Ascending aorta (tissue), 2 donors: ENCODE measurements at regions not wholly inside any gene's neighbourhood (a gene's known extent, or its start where the extent isn't known, plus 50 kb on each side); places are given as distances from the start of the nearest gene placed in this dataset.

Experiments
- DNase-seq, 2 donors: peaks; one replicate each; pipeline ENCODE4 v3.0.0-alpha.2; 2019; ENCODE audit warnings: low spot score in 2 of 2
- H3K27ac ChIP-seq, 2 donors: fragments of 200-600 bp; sonication (generic); one replicate each; pipeline ENCODE4 v1.5.1; 2016 to 2017; ENCODE audit warnings: mild to moderate bottlenecking in 1 of 2
- H3K27me3 ChIP-seq: fragments of 200-600 bp; sonication (generic); one replicate; pipeline ENCODE4 v1.5.1; 2017
- H3K36me3 ChIP-seq, 2 donors: fragments of 200-600 bp; sonication (generic); one replicate each; pipeline ENCODE4 v1.5.1; 2016
- H3K4me1 ChIP-seq, 2 donors: fragments of 200-600 bp; sonication (generic); one replicate each; pipeline ENCODE4 v1.5.1; 2016 to 2017; ENCODE audit warnings: mild to moderate bottlenecking in 1 of 2
- H3K4me3 ChIP-seq, 2 donors: fragments of 200-600 bp; sonication (generic); one replicate each; pipeline ENCODE4 v1.5.1; 2016 to 2017; ENCODE audit warnings: mild to moderate bottlenecking in 1 of 2
- H3K9me3 ChIP-seq, 2 donors: fragments of 200-600 bp; sonication (generic); one replicate each; pipeline ENCODE4 v1.5.1; 2016
- intact Hi-C: fragments of 100-400 bp; cut with DNase I; formaldehyde crosslinking; loops from one replicate; pipeline ENCODE4 v1.15.1; 2023
- TF ChIP-seq, protein P1 (sequence below), 3 experiments: fragments of 200-600 bp in 2 of 3; fragments of 450-650 bp in 1 of 3; sonication (generic) in 2 of 3; IDR thresholded peaks; one replicate each; pipeline ENCODE4 v1.5.1; 2016 to 2019; ENCODE audit warnings: antibody characterized with exemption in 3 of 3, mild to moderate bottlenecking in 1 of 3, moderate library complexity in 1 of 3

DNA sequence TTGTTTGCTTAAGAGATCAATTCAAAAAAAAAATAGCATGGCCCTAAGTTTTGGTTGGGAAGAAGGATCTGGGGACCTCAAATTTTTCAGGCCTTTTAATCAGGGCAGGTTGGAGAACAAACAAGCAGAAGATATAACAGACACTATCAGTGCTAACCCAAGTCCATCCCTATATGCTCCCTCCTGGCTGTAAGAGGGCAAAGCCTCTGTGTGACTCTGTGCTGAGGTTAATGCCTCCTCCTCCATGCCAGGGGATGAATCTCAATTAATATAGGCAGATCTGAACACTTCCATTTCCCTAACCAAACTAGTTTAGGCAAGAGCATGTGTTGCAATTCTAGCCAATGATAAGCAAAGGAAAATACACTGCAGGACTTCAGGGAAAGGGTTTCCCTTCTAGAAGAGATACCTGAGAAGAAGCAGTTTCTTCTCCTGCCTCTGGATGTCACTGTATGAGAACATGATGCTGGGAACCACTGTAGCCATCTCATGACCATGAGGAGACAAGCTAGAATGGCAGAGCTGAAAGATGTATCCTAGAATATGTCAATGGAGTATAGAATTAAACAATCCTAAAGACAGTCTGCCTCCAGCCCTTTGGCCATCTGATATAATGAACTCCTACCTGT, 76.0 kb downstream of the CHD9NB start:
- TF ChIP-seq, protein P1, sequence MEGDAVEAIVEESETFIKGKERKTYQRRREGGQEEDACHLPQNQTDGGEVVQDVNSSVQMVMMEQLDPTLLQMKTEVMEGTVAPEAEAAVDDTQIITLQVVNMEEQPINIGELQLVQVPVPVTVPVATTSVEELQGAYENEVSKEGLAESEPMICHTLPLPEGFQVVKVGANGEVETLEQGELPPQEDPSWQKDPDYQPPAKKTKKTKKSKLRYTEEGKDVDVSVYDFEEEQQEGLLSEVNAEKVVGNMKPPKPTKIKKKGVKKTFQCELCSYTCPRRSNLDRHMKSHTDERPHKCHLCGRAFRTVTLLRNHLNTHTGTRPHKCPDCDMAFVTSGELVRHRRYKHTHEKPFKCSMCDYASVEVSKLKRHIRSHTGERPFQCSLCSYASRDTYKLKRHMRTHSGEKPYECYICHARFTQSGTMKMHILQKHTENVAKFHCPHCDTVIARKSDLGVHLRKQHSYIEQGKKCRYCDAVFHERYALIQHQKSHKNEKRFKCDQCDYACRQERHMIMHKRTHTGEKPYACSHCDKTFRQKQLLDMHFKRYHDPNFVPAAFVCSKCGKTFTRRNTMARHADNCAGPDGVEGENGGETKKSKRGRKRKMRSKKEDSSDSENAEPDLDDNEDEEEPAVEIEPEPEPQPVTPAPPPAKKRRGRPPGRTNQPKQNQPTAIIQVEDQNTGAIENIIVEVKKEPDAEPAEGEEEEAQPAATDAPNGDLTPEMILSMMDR (IDR thresholded peaks at IDR 0.05), result peak; percentile 8 to 37 (median 13)
- no peaks in the 10 kb centered on the region for H3K9me3 ChIP-seq
- H3K27me3 ChIP-seq, result no peaks in the 10 kb centered on the region
- H3K4me3 ChIP-seq, result no peak overlapping the region
- H3K4me1 ChIP-seq, result no peaks in the 10 kb centered on the region
- intact Hi-C loops, result no loop called here
- no peaks in the 10 kb centered on the region for H3K36me3 ChIP-seq
- no peak for DNase-seq
- H3K27ac ChIP-seq, result no peak overlapping the region

DNA sequence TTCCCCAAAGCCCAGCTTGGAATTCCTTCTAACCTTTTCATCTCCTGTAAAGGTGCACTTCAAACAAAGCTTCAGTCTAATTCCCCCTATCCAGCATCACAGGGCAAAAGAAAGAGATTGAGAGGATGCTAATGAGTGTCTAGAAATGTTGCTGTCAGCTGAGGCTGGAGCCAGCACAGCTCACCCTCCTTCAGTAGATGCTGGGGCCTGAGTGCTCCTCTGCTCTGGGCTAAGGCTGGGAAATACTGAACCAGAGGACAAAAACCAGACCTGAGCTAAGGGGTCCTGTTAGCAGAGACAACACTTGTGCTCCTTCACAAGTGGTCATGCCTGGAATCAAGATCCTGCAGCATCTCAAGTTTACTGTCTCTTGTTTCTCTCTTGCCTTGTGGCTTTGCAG, 85.0 kb downstream of the CHD9NB start:
- Histone ChIP-seq H3K27ac (no peak overlapping the region), H3K4me3 (no peak overlapping the region), H3K4me1 (no peaks in the 10 kb centered on the region), H3K27me3 (no peaks in the 10 kb centered on the region), H3K36me3 (no peaks in the 10 kb centered on the region), H3K9me3 (no peaks in the 10 kb centered on the region)
- TF ChIP-seq, protein P1 (IDR thresholded peaks at IDR 0.05), result no peak
- no peak for DNase-seq
- intact Hi-C loops, result no loop called here

DNA sequence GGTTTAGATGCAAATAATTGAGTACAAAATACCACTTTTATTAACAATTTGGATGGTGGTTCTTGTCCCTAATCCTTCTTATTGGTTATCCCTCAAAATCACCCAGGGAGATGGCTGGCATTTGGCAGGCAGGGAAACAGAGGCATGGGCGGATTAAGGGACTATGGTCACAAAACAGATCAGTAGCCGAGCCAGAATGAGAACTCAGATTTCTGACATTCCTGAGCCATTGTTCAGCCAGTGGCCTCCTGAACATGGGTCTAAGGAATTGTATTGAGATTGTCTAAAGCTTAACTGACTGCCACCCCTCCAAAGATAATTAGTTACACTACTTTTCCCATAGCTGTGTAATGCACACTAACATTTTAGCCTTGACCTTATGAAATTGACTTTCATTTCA, 88.4 kb downstream of the CHD9NB start:
- TF ChIP-seq, protein P1 (IDR thresholded peaks at IDR 0.05), result no peak
- no peak overlapping the region for H3K27ac ChIP-seq
- H3K9me3 ChIP-seq, result no peaks in the 10 kb centered on the region
- no peaks in the 10 kb centered on the region for H3K27me3 ChIP-seq
- H3K4me3 ChIP-seq, result no peak overlapping the region
- no peak for DNase-seq
- H3K36me3 ChIP-seq, result no peaks in the 10 kb centered on the region
- intact Hi-C loops, result no loop called here
- H3K4me1 ChIP-seq, result no peaks in the 10 kb centered on the region

DNA sequence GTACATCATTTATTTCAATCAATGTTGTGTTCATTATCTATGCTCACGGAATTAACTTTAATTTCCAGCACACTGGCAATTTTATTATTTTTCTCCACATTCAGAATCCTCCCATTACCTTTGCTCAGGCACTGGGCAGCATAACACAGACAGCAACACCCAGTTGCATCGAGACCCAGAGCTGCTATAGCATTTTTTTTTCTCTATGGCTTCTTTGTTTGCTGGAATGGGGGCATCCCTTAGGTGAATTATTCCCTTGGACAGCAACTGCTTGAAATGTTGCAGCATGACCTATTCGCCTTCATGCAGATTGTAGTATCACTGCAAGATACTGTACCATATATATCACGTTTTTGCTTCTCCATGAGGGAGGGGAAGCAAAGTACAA, 88.8 kb downstream of the CHD9NB start:
- intact Hi-C loops, result no loop called here
- Histone ChIP-seq H3K36me3 (no peaks in the 10 kb centered on the region), H3K4me3 (no peak overlapping the region), H3K9me3 (no peaks in the 10 kb centered on the region), H3K4me1 (no peaks in the 10 kb centered on the region), H3K27ac (no peak overlapping the region), H3K27me3 (no peaks in the 10 kb centered on the region)
- DNase-seq, result no peak
- TF ChIP-seq, protein P1 (IDR thresholded peaks at IDR 0.05), result no peak

DNA sequence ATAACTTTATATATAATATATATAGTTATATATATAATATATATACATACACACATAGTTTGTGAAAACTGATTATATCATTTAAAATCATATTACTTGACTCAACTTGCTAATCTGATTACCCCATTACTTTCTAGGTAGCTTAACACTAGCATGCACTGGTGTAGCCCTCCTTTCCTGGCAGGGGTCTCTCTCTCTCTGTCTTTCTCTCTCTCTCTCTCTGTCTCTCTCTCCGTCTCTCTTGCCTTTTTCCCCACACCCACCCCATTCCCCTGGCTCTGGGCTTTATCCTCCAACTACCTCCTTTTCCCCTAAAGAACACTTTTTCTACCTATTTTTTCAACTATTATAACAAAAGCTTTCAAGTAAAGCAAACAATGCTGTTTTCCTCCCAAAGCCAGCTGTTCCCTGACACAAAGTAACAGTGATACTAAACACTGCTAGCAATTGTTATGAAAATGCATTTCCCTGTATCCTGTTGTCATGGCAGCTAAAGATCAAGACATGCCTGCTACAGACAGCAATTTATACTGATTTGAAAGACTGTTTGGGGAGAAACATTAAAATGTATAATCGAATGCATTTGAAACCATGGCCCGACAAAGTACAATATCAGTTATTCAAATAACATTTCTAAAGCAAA, 89.4 kb downstream of the CHD9NB start:
- Histone ChIP-seq H3K9me3 (no peaks in the 10 kb centered on the region), H3K4me1 (no peaks in the 10 kb centered on the region), H3K27me3 (no peaks in the 10 kb centered on the region), H3K4me3 (no peak overlapping the region), H3K36me3 (no peaks in the 10 kb centered on the region), H3K27ac (no peak overlapping the region)
- intact Hi-C loops, result no loop called here
- TF ChIP-seq, protein P1 (IDR thresholded peaks at IDR 0.05), result no peak
- no peak for DNase-seq
